ENCODE measurements at regions not wholly inside any gene's neighbourhood (a gene's known extent, or its start where the extent isn't known, plus 50 kb on each side); places are given as distances from the start of the nearest gene placed in this dataset.

GRCh38 chr16:14354561-14355351, 275.3 kb downstream of the PARN start:
- Mint-ChIP-seq H3K4me3 (ENCODE audit: unreplicated experiment) (no peak overlapping the region), H3K27ac (ENCODE audit: unreplicated experiment) (no peak overlapping the region), H3K36me3 (ENCODE audit: unreplicated experiment) (peaks cover 5% of the 10 kb centered on the region), H3K9me3 (ENCODE audit: unreplicated experiment) (peaks cover under 1% of the 10 kb centered on the region), H3K4me1 (ENCODE audit: low read depth, unreplicated experiment) (peaks cover 4% of the 10 kb centered on the region), H3K27me3 (ENCODE audit: unreplicated experiment) (peaks cover 3% of the 10 kb centered on the region)
- no peak for DNase-seq
- no peak for TF ChIP-seq CTCF (IDR thresholded peaks at IDR 0.05; ENCODE audit: partially characterized antibody, unreplicated experiment)

GRCh38 chr16:14353340-14353739, 276.7 kb downstream of the PARN start:
- H3K4me3 Mint-ChIP-seq (ENCODE audit: unreplicated experiment): no peak overlapping the region
- no peak overlapping the region for H3K27ac Mint-ChIP-seq (ENCODE audit: unreplicated experiment)
- no peak for DNase-seq
- peaks cover 2% of the 10 kb centered on the region for H3K9me3 Mint-ChIP-seq (ENCODE audit: unreplicated experiment)
- peaks cover 4% of the 10 kb centered on the region for H3K27me3 Mint-ChIP-seq (ENCODE audit: unreplicated experiment)
- TF ChIP-seq CTCF (IDR thresholded peaks at IDR 0.05; ENCODE audit: partially characterized antibody, unreplicated experiment): no peak
- H3K36me3 Mint-ChIP-seq (ENCODE audit: unreplicated experiment): no peaks in the 10 kb centered on the region
- H3K4me1 Mint-ChIP-seq (ENCODE audit: low read depth, unreplicated experiment): peaks cover 4% of the 10 kb centered on the region

GRCh38 chr16:14351647-14352046, 278.4 kb downstream of the PARN start:
- peaks cover 2% of the 10 kb centered on the region for H3K9me3 Mint-ChIP-seq (ENCODE audit: unreplicated experiment)
- TF ChIP-seq CTCF (IDR thresholded peaks at IDR 0.05; ENCODE audit: partially characterized antibody, unreplicated experiment): no peak
- no peak overlapping the region for H3K27ac Mint-ChIP-seq (ENCODE audit: unreplicated experiment)
- H3K4me3 Mint-ChIP-seq (ENCODE audit: unreplicated experiment): no peak overlapping the region
- no peaks in the 10 kb centered on the region for H3K36me3 Mint-ChIP-seq (ENCODE audit: unreplicated experiment)
- no peak for DNase-seq
- H3K4me1 Mint-ChIP-seq (ENCODE audit: low read depth, unreplicated experiment): peaks cover 4% of the 10 kb centered on the region
- peaks cover 4% of the 10 kb centered on the region for H3K27me3 Mint-ChIP-seq (ENCODE audit: unreplicated experiment)

- H3K9me3 Mint-ChIP-seq (ENCODE audit: unreplicated experiment): peaks cover 2% of the 10 kb centered on the region
- peaks cover 4% of the 10 kb centered on the region for H3K27me3 Mint-ChIP-seq (ENCODE audit: unreplicated experiment)
- H3K4me3 Mint-ChIP-seq (ENCODE audit: unreplicated experiment): no peak overlapping the region
- no peaks in the 10 kb centered on the region for H3K36me3 Mint-ChIP-seq (ENCODE audit: unreplicated experiment)
- DNase-seq: no peak
- H3K27ac Mint-ChIP-seq (ENCODE audit: unreplicated experiment): no peak overlapping the region
- H3K4me1 Mint-ChIP-seq (ENCODE audit: low read depth, unreplicated experiment): peaks cover 4% of the 10 kb centered on the region
- TF ChIP-seq CTCF (IDR thresholded peaks at IDR 0.05; ENCODE audit: partially characterized antibody, unreplicated experiment): no peak
These were observed 279.4 kb downstream of the PARN start for GRCh38 chr16:14350626-14351025.

GRCh38 chr16:14350081-14350480, 279.0 kb downstream of the MRTFB start:
- Mint-ChIP-seq H3K27me3 (ENCODE audit: unreplicated experiment) (peaks cover 4% of the 10 kb centered on the region), H3K9me3 (ENCODE audit: unreplicated experiment) (peaks cover 2% of the 10 kb centered on the region), H3K27ac (ENCODE audit: unreplicated experiment) (no peak overlapping the region), H3K4me1 (ENCODE audit: low read depth, unreplicated experiment) (peaks cover 3% of the 10 kb centered on the region), H3K36me3 (ENCODE audit: unreplicated experiment) (no peaks in the 10 kb centered on the region), H3K4me3 (ENCODE audit: unreplicated experiment) (no peak overlapping the region)
- no peak for DNase-seq
- TF ChIP-seq CTCF (IDR thresholded peaks at IDR 0.05; ENCODE audit: partially characterized antibody, unreplicated experiment): no peak

Data from glutamatergic neuron (in vitro differentiated cells).